A549 (cell line): ENCODE measurements at regions not wholly inside any gene's neighbourhood (a gene's known extent, or its start where the extent isn't known, plus 50 kb on each side); places are given as distances from the start of the nearest gene placed in this dataset.

Experiments
- ATAC-seq, 2 experiments: fragments of 200-7000 bp in 1 of 2; fragments of >200 bp in 1 of 2; cut with Nextera tagmentation in 1 of 2; cut with Tn5 transposase in 1 of 2; 3 replicates each; pipeline versions ENCODE4 v1.8.0 to v1.9.1; 2018 to 2020; ENCODE audit warnings: mild to moderate bottlenecking in 1 of 2, moderate library complexity in 1 of 2
- CTCF ChIA-PET: fragments of 300-600 bp; sonication (Branson Sonifier 250); formaldehyde crosslinking; extraction: SDS; loops from one replicate; lab custom pipeline; 2021; ENCODE audit warnings: antibody characterized with exemption, inconsistent platforms; lab: Yijun Ruan, JAX
- POLR2A ChIA-PET: fragments of 350-600 bp; formaldehyde crosslinking; extraction: SDS; loops from one replicate; lab custom pipeline; 2021; ENCODE audit warnings: antibody characterized with exemption, inconsistent platforms; lab: Yijun Ruan, JAX
- DNase-seq, 2 experiments: peaks; one replicate each; pipeline versions ENCODE4 v3.0.0 to v3.0.0-alpha.2; 2011 to 2016; ENCODE audit warnings: low read depth in 1 of 2, low spot score in 1 of 2
- FAIRE-seq: peaks from 2 replicates; lab custom pipeline; 2011; peaks lifted over from hg19 to GRCh38; lab: Jason Lieb, UNC
- H3K27ac ChIP-seq, 2 experiments: fragments of >200 bp; sonication (Bioruptor Twin); formaldehyde crosslinking; 3 replicates each; pipeline ENCODE4 v1.5.1; 2016 to 2017
- H3K4me1 ChIP-seq: fragments of >200 bp; sonication (Bioruptor Twin); formaldehyde crosslinking; 3 replicates; pipeline ENCODE4 v1.6.1; 2016
- H3K4me2 ChIP-seq: fragments of >200 bp; sonication (Bioruptor Twin); formaldehyde crosslinking; 3 replicates; pipeline ENCODE4 v1.6.1; 2016
- H3K4me3 ChIP-seq: fragments of >200 bp; sonication (Bioruptor Twin); formaldehyde crosslinking; 3 replicates; pipeline ENCODE4 v1.5.1; 2016
- H3K9me3 ChIP-seq: fragments of >200 bp; sonication (Bioruptor Twin); formaldehyde crosslinking; 3 replicates; pipeline ENCODE4 v1.6.1; 2016
- BHLHE40 ChIP-seq: IDR thresholded peaks from 2 replicates; pipeline ENCODE4 v1.6.1; 2012; ENCODE audit warnings: low read depth, low read length, inconsistent platforms
- E2F6 ChIP-seq: IDR thresholded peaks from 2 replicates; pipeline ENCODE4 v1.6.1; 2012; ENCODE audit warnings: low read depth, borderline replicate concordance
- EHMT2 ChIP-seq: fragments of 200-600 bp; sonication (generic); IDR thresholded peaks from 2 replicates; pipeline ENCODE4 v1.6.1; 2016; ENCODE audit warnings: antibody characterized with exemption, low read depth, mild to moderate bottlenecking, moderate library complexity
- FOSL2 ChIP-seq, 2 experiments: fragments of 450-650 bp in 1 of 2; fragments of >200 bp in 1 of 2; sonication (Bioruptor Twin) in 1 of 2; formaldehyde crosslinking; IDR thresholded peaks; 2 replicates each; pipeline versions ENCODE4 v1.5.0 to v1.6.1; 2016 to 2020; ENCODE audit warnings: mild to moderate bottlenecking in 1 of 2, moderate library complexity in 1 of 2
- HEYL ChIP-seq: fragments of 250-450 bp; sonication (Bioruptor Pico); IDR thresholded peaks from 2 replicates; pipeline ENCODE4 v1.8.0; 2021; ENCODE audit warnings: mild to moderate bottlenecking, moderate library complexity
- HOXA7 ChIP-seq: fragments of 250-450 bp; sonication (Bioruptor Pico); IDR thresholded peaks from 2 replicates; pipeline ENCODE4 v1.5.0; 2020; ENCODE audit warnings: mild to moderate bottlenecking, moderate library complexity
- HOXB13 ChIP-seq: fragments of 250-450 bp; sonication (Bioruptor Pico); IDR thresholded peaks from 2 replicates; pipeline ENCODE4 v1.5.0; 2020; ENCODE audit warnings: low read depth, mild to moderate bottlenecking, moderate library complexity
- MAFK ChIP-seq: fragments of 450-650 bp; IDR thresholded peaks from 2 replicates; pipeline ENCODE4 v1.6.1; 2014; ENCODE audit not compliant: partially characterized antibody
- MAX ChIP-seq: IDR thresholded peaks from 2 replicates; pipeline ENCODE4 v1.6.1; 2012
- NPAS2 ChIP-seq: fragments of 250-450 bp; sonication (Bioruptor Pico); IDR thresholded peaks from 2 replicates; pipeline ENCODE4 v1.8.0; 2022; ENCODE audit warnings: mild to moderate bottlenecking, moderate library complexity, borderline replicate concordance
- POLR2A ChIP-seq: IDR thresholded peaks from 2 replicates; pipeline ENCODE4 v1.6.1; 2012; ENCODE audit warnings: mild to moderate bottlenecking, low read length
- POLR2AphosphoS2 ChIP-seq: conservative IDR thresholded peaks from 2 replicates; pipeline ENCODE4 v1.6.1; 2012; ENCODE audit warnings: low read length, improper control_type of control experiment, inconsistent platforms
- RARB ChIP-seq: fragments of 250-450 bp; sonication (Bioruptor Pico); IDR thresholded peaks from 2 replicates; pipeline ENCODE4 v1.8.0; 2021; ENCODE audit warnings: mild to moderate bottlenecking, moderate library complexity
- RFX5 ChIP-seq: fragments of 450-650 bp; IDR thresholded peaks from 2 replicates; pipeline ENCODE4 v1.7.1; 2014; ENCODE audit warnings: antibody characterized with exemption, mild to moderate bottlenecking, moderate library complexity
- RNF2 ChIP-seq: fragments of 200-600 bp; sonication (generic); IDR thresholded peaks from 2 replicates; pipeline ENCODE4 v1.6.1; 2016; ENCODE audit warnings: low read depth, mild to moderate bottlenecking, antibody characterized with exemption, moderate library complexity, borderline replicate concordance
- SMC3 ChIP-seq: fragments of >200 bp; sonication (Bioruptor Twin); formaldehyde crosslinking; IDR thresholded peaks from 3 replicates; pipeline ENCODE4 v1.6.1; 2018; ENCODE audit warnings: inconsistent platforms
- ZC3H11A ChIP-seq: fragments of 450-650 bp; IDR thresholded peaks from 2 replicates; pipeline ENCODE4 v1.6.1; 2014; ENCODE audit warnings: antibody characterized with exemption, mild to moderate bottlenecking
- ZNF302 ChIP-seq: fragments of 250-450 bp; sonication (Bioruptor Pico); IDR thresholded peaks from 2 replicates; pipeline ENCODE4 v1.9.0; 2021; ENCODE audit warnings: inconsistent platforms, mild to moderate bottlenecking, moderate library complexity
- ZSCAN20 ChIP-seq: fragments of 250-450 bp; sonication (Bioruptor Pico); IDR thresholded peaks from 2 replicates; pipeline ENCODE4 v1.8.0; 2022; ENCODE audit warnings: mild to moderate bottlenecking, moderate library complexity
- WGBS: methylation state at CpG from one replicate; pipeline ENCODE4 v1.1.6; 2017; ENCODE audit errors: missing lambda C conversion rate; 5-methylcytosine and 5-hydroxymethylcytosine counted together
- TF ChIP-seq, protein P1 (sequence below): fragments of >200 bp; sonication (Bioruptor Twin); formaldehyde crosslinking; IDR thresholded peaks from 3 replicates; pipeline ENCODE4 v1.6.1; 2016
- TF ChIP-seq, protein P2 (sequence below): fragments of 450-650 bp; IDR thresholded peaks from 2 replicates; pipeline ENCODE4 v1.6.1; 2014; ENCODE audit warnings: antibody characterized with exemption
- TF ChIP-seq, protein P3 (sequence below): fragments of 200-600 bp; sonication (generic); IDR thresholded peaks from 2 replicates; pipeline ENCODE4 v1.6.1; 2016; ENCODE audit warnings: antibody characterized with exemption, mild to moderate bottlenecking, moderate library complexity

DNA sequence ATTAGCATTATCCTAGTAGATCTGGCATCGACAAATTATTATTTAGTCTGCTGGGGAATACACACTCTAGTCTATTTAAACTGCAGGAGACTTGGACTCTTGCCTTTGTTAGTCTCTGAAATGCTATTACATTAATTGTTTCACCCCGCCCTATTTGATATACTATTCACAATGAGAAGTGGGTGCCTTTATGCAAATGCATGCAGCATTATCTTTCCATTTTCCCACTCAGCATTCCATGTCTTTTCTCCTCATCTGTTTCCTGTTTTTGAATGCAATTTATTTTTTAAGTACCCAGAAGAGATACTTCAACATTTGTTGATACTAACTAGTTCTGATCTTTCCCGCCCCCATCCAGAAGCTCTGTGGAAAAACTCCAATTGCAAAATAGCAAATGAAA, 395.3 kb upstream of the NXPH2 start:
- Histone ChIP-seq H3K4me1 (no peaks in the 10 kb centered on the region), H3K27ac (no peak overlapping the region), H3K4me3 (no peak overlapping the region), H3K9me3 (no peaks in the 10 kb centered on the region), H3K4me2 (no peak overlapping the region)
- TF ChIP-seq SMC3 (no peak), ZC3H11A (no peak), ZNF302 (no peak), BHLHE40 (no peak), HOXB13 (CRISPR knock-in tag) (no peak), HEYL (CRISPR knock-in tag) (no peak), FOSL2 (IDR thresholded peaks at IDR 0.05) (no peak), FOSL2 (CRISPR knock-in tag; IDR thresholded peaks at IDR 0.05) (no peak)
- CTCF ChIA-PET = no interaction called here
- ATAC-seq (no peak), DNase-seq (no peak), FAIRE-seq (no peak)
- whole genome bisulfite sequencing = 2% methylated on average over 3 of the region's 3 CpGs
- POLR2A ChIA-PET = no interaction called here

DNA sequence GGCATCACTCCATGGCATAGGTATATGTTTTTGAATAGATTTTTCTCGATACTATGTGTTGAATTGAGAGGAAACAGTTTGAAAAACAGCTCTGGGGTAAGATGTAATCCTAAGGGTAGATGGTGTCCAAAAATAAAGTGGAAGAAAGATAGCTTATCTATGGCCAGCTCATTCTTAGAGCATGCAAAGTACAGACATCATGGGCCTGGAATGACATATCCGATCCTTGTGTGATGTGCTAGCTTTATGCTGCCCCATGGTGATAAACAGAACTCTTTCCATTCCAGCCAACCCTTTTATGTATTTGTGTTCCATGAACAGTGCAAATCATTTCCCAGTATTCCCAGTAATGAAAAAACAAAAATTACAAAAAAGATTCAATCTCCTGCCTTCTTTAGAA, 390.2 kb upstream of the NXPH2 start:
- ChIA-PET CTCF (interaction anchor here (0.8 kb wide), 1 partner anchor 35 kb away, joined by 3 read pairs; no protein-coding TSS in a partner anchor), POLR2A (no interaction called here)
- DNase-seq = no peak
- Histone ChIP-seq H3K4me3 (no peak overlapping the region), H3K9me3 (no peaks in the 10 kb centered on the region), H3K27ac (no peak overlapping the region), H3K4me1 (no peaks in the 10 kb centered on the region), H3K4me2 (no peak overlapping the region)
- TF ChIP-seq ZC3H11A = no peak
- no peak for TF ChIP-seq EHMT2
- no peak for TF ChIP-seq RNF2
- TF ChIP-seq, protein P1, sequence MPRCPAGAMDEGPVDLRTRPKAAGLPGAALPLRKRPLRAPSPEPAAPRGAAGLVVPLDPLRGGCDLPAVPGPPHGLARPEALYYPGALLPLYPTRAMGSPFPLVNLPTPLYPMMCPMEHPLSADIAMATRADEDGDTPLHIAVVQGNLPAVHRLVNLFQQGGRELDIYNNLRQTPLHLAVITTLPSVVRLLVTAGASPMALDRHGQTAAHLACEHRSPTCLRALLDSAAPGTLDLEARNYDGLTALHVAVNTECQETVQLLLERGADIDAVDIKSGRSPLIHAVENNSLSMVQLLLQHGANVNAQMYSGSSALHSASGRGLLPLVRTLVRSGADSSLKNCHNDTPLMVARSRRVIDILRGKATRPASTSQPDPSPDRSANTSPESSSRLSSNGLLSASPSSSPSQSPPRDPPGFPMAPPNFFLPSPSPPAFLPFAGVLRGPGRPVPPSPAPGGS = no peak
- TF ChIP-seq HOXB13 (CRISPR knock-in tag) = no peak
- no peak for TF ChIP-seq E2F6
- TF ChIP-seq MAX = no peak
- no peak for TF ChIP-seq RARB (CRISPR knock-in tag)
- no peak for TF ChIP-seq POLR2A
- no peak for TF ChIP-seq ZSCAN20
- no peak for FAIRE-seq
- 2% methylated on average over 2 of the region's 2 CpGs for WGBS
- ATAC-seq = no peak

DNA sequence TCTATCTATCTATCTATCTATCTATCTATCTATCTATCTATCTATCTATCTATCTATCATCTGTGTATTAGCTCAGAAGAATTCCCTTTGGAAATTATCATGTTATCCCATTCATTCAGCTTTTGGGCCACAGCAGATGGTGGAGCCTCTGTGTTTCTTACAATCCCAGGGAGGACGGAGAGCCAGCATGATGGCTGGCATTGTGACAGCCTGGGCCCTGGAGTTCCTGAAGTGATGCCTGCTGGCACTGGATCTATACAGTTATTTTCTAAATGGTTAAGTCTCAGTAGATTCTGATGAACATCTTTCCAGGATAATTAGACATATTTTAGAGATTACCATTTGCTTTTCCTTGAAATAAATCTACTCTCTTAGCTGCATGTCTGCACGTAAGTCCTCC, 385.4 kb upstream of the NXPH2 start:
- CTCF ChIA-PET = no interaction called here
- POLR2A ChIA-PET = no interaction called here

More for the DNA sequence above, 385.4 kb upstream of the NXPH2 start:
- H3K4me3 ChIP-seq = no peak overlapping the region
- 5% methylated on average over 2 of the region's 2 CpGs for WGBS
- no peak for ATAC-seq
- H3K9me3 ChIP-seq = no peaks in the 10 kb centered on the region
- FAIRE-seq = no peak
- H3K4me2 ChIP-seq = no peak overlapping the region
- no peak overlapping the region for H3K27ac ChIP-seq
- no peak for TF ChIP-seq NPAS2 (CRISPR knock-in tag)
- TF ChIP-seq, protein P2, sequence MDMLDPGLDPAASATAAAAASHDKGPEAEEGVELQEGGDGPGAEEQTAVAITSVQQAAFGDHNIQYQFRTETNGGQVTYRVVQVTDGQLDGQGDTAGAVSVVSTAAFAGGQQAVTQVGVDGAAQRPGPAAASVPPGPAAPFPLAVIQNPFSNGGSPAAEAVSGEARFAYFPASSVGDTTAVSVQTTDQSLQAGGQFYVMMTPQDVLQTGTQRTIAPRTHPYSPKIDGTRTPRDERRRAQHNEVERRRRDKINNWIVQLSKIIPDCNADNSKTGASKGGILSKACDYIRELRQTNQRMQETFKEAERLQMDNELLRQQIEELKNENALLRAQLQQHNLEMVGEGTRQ = no peak
- TF ChIP-seq, protein P3, sequence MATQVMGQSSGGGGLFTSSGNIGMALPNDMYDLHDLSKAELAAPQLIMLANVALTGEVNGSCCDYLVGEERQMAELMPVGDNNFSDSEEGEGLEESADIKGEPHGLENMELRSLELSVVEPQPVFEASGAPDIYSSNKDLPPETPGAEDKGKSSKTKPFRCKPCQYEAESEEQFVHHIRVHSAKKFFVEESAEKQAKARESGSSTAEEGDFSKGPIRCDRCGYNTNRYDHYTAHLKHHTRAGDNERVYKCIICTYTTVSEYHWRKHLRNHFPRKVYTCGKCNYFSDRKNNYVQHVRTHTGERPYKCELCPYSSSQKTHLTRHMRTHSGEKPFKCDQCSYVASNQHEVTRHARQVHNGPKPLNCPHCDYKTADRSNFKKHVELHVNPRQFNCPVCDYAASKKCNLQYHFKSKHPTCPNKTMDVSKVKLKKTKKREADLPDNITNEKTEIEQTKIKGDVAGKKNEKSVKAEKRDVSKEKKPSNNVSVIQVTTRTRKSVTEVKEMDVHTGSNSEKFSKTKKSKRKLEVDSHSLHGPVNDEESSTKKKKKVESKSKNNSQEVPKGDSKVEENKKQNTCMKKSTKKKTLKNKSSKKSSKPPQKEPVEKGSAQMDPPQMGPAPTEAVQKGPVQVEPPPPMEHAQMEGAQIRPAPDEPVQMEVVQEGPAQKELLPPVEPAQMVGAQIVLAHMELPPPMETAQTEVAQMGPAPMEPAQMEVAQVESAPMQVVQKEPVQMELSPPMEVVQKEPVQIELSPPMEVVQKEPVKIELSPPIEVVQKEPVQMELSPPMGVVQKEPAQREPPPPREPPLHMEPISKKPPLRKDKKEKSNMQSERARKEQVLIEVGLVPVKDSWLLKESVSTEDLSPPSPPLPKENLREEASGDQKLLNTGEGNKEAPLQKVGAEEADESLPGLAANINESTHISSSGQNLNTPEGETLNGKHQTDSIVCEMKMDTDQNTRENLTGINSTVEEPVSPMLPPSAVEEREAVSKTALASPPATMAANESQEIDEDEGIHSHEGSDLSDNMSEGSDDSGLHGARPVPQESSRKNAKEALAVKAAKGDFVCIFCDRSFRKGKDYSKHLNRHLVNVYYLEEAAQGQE = no peak
- TF ChIP-seq SMC3 = no peak
- TF ChIP-seq HOXA7 (CRISPR knock-in tag) = no peak
- no peak for TF ChIP-seq POLR2AphosphoS2
- TF ChIP-seq EHMT2 = no peak
- no peak for TF ChIP-seq MAFK
- no peak for TF ChIP-seq RFX5
- TF ChIP-seq, all 56 proteins: peak for 0
- DNase-seq = no peak
- no peaks in the 10 kb centered on the region for H3K4me1 ChIP-seq
